ENCODE measurements at regions not wholly inside any gene's neighbourhood (a gene's known extent, or its start where the extent isn't known, plus 50 kb on each side); places are given as distances from the start of the nearest gene placed in this dataset.

- TF ChIP-seq ZNF350 (tag by site-specific recombination; IDR thresholded peaks at IDR 0.05) (no peak), MZF1 (tag by site-specific recombination; IDR thresholded peaks at IDR 0.05; ENCODE audit: borderline replicate concordance) (no peak)
- TF ChIP-seq, protein P1, sequence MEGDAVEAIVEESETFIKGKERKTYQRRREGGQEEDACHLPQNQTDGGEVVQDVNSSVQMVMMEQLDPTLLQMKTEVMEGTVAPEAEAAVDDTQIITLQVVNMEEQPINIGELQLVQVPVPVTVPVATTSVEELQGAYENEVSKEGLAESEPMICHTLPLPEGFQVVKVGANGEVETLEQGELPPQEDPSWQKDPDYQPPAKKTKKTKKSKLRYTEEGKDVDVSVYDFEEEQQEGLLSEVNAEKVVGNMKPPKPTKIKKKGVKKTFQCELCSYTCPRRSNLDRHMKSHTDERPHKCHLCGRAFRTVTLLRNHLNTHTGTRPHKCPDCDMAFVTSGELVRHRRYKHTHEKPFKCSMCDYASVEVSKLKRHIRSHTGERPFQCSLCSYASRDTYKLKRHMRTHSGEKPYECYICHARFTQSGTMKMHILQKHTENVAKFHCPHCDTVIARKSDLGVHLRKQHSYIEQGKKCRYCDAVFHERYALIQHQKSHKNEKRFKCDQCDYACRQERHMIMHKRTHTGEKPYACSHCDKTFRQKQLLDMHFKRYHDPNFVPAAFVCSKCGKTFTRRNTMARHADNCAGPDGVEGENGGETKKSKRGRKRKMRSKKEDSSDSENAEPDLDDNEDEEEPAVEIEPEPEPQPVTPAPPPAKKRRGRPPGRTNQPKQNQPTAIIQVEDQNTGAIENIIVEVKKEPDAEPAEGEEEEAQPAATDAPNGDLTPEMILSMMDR (tag by site-specific recombination; IDR thresholded peaks at IDR 0.05), result no peak
Measured at GRCh38 chr5:97714424-97714823, 531.4 kb upstream of the RIOK2 start.
